Testis (tissue), 2 donors: ENCODE measurements at regions not wholly inside any gene's neighbourhood (a gene's known extent, or its start where the extent isn't known, plus 50 kb on each side); places are given as distances from the start of the nearest gene placed in this dataset.

Experiments used
- DNase-seq: peaks from one replicate; pipeline ENCODE4 v3.0.0-alpha.2; 2019
- H3K27ac ChIP-seq, 2 donors: fragments of 200-600 bp; sonication (generic); one replicate each; pipeline ENCODE4 v1.5.1; 2019
- H3K27me3 ChIP-seq: fragments of 200-600 bp; sonication (generic); one replicate; pipeline ENCODE4 v1.5.1; 2019
- H3K36me3 ChIP-seq: fragments of 200-600 bp; sonication (generic); one replicate; pipeline ENCODE4 v1.5.1; 2017; ENCODE audit warnings: low read depth; ENCODE audit errors: missing control alignments
- H3K4me1 ChIP-seq: fragments of 200-600 bp; sonication (generic); one replicate; pipeline ENCODE4 v1.5.1; 2019
- H3K4me3 ChIP-seq, 2 donors: fragments of 200-600 bp; sonication (generic); one replicate each; pipeline ENCODE4 v1.5.1; 2017 to 2019
- H3K9me3 ChIP-seq: fragments of 200-600 bp; sonication (generic); one replicate; pipeline ENCODE4 v1.5.1; 2017
- POLR2A ChIP-seq: fragments of 450-650 bp; IDR thresholded peaks from one replicate; pipeline ENCODE4 v1.6.1; 2017; ENCODE audit warnings: antibody characterized with exemption, mild to moderate bottlenecking, moderate library complexity
- WGBS, 2 donors: methylation state at CpG; one replicate each; pipeline ENCODE4 v1.1.5; 2018; 5-methylcytosine and 5-hydroxymethylcytosine counted together
- intact Hi-C: fragments of 100-400 bp; cut with DNase I; formaldehyde crosslinking; loops from one replicate; pipeline ENCODE4 v1.15.1; 2023; ENCODE audit warnings: low total_unique reads
- TF ChIP-seq, protein P1 (sequence below), 3 experiments: fragments of 450-650 bp in 2 of 3; fragments of 200-600 bp in 1 of 3; sonication (generic) in 1 of 3; IDR thresholded peaks; one replicate each; pipeline ENCODE4 v1.5.1; 2016 to 2019; ENCODE audit warnings: antibody characterized with exemption in 3 of 3, mild to moderate bottlenecking in 2 of 3, moderate library complexity in 1 of 3

DNA sequence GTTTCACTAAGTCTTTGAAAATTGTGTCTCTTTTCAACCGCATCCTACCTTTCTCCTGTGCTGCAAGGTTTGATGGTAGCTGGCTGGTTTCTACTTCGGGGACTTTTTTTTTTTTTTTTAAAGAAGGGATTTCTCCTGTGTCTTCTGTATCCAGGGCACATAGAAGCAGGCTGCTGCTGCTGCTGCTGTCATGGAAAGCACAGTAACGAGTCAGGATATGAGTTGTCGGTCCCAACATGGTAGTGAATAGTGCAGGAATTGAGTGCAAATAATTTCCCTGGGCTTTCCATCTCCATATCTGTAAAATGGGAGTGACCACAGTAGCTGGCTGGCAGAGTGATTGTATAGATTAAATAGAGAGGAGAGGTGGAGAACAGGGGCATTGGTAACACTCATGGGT lies 118.3 kb upstream of the NAV2 start:
- no peak overlapping the region for H3K27ac ChIP-seq
- no peak overlapping the region for H3K4me3 ChIP-seq
- no peaks in the 10 kb centered on the region for H3K36me3 ChIP-seq
- H3K27me3 ChIP-seq, result no peaks in the 10 kb centered on the region
- intact Hi-C loops, result no loop called here
- H3K9me3 ChIP-seq, result no peaks in the 10 kb centered on the region
- no peaks in the 10 kb centered on the region for H3K4me1 ChIP-seq
- TF ChIP-seq, protein P1, sequence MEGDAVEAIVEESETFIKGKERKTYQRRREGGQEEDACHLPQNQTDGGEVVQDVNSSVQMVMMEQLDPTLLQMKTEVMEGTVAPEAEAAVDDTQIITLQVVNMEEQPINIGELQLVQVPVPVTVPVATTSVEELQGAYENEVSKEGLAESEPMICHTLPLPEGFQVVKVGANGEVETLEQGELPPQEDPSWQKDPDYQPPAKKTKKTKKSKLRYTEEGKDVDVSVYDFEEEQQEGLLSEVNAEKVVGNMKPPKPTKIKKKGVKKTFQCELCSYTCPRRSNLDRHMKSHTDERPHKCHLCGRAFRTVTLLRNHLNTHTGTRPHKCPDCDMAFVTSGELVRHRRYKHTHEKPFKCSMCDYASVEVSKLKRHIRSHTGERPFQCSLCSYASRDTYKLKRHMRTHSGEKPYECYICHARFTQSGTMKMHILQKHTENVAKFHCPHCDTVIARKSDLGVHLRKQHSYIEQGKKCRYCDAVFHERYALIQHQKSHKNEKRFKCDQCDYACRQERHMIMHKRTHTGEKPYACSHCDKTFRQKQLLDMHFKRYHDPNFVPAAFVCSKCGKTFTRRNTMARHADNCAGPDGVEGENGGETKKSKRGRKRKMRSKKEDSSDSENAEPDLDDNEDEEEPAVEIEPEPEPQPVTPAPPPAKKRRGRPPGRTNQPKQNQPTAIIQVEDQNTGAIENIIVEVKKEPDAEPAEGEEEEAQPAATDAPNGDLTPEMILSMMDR (IDR thresholded peaks at IDR 0.05), result no peak
- no peak for TF ChIP-seq POLR2A
- 96 to 97% methylated on average over 4 of the region's 4 CpGs for WGBS, 2 donors
- DNase-seq, result no peak

DNA sequence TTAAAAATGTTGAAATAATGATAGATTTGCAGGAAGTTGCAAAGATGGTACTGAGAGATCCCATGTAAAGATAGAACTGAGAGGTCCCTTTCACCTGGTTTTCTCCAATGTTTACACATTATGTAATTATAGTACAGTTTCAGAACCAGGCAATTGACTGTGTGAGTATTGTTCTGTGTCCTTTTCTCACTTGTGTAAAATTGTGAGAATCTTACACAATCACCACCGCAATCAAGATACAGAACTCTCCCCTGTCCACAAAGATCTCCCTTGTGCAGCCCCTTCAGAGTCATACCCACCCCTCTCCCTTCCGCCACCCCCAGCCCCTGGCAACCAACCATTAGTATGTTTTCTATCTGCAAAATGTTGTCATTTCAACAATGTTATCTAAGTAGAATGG lies 119.8 kb upstream of the NAV2 start:
- 83 to 89% methylated on average over 2 of the region's 2 CpGs for WGBS, 2 donors
- Histone ChIP-seq H3K36me3 (no peaks in the 10 kb centered on the region), H3K27me3 (no peaks in the 10 kb centered on the region), H3K4me3 (no peak overlapping the region), H3K4me1 (no peaks in the 10 kb centered on the region), H3K27ac (no peak overlapping the region), H3K9me3 (no peaks in the 10 kb centered on the region)
- no peak for DNase-seq
- intact Hi-C loops, result no loop called here
- TF ChIP-seq, protein P1 (IDR thresholded peaks at IDR 0.05), result no peak
- TF ChIP-seq POLR2A, result no peak

GRCh38 chr11:19589567-19590260 lies 122.9 kb upstream of the NAV2 start:
- WGBS, 2 donors, result 86 to 92% methylated on average over 10 of the region's 10 CpGs
- Histone ChIP-seq H3K4me3 (no peak overlapping the region), H3K4me1 (no peaks in the 10 kb centered on the region), H3K27me3 (no peaks in the 10 kb centered on the region), H3K27ac (no peak overlapping the region), H3K36me3 (no peaks in the 10 kb centered on the region), H3K9me3 (no peaks in the 10 kb centered on the region)
- TF ChIP-seq, protein P1 (IDR thresholded peaks at IDR 0.05), result no peak
- no peak for DNase-seq
- intact Hi-C loops, result no loop called here

DNA sequence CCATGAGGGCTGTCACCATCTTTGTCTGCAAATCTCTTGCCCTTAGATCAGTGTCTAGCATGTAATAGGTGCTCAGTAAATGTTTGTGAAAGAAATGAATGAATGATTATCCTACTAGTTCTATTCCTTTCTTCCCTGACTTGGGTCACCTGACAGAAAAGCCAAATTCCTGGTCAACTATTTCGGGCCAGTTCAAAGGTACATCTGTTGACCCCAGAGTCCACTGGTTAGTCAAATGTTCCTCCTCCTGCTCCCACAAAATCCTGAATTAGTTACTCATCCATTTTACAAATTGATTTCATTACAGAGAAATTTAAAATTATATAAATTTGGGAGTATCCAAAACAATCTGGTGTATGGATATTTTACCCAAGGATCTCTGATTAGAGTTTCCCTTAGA lies 124.7 kb upstream of the NAV2 start:
- Histone ChIP-seq H3K36me3 (no peaks in the 10 kb centered on the region), H3K9me3 (no peaks in the 10 kb centered on the region), H3K4me1 (no peaks in the 10 kb centered on the region), H3K4me3 (no peak overlapping the region), H3K27ac (no peak overlapping the region), H3K27me3 (no peaks in the 10 kb centered on the region)
- no peak for DNase-seq
- 89 to 93% methylated on average over 1 of the region's 1 CpG for WGBS, 2 donors
- intact Hi-C loops, result no loop called here
- TF ChIP-seq, protein P1 (IDR thresholded peaks at IDR 0.05), result no peak
- no peak for TF ChIP-seq POLR2A

DNA sequence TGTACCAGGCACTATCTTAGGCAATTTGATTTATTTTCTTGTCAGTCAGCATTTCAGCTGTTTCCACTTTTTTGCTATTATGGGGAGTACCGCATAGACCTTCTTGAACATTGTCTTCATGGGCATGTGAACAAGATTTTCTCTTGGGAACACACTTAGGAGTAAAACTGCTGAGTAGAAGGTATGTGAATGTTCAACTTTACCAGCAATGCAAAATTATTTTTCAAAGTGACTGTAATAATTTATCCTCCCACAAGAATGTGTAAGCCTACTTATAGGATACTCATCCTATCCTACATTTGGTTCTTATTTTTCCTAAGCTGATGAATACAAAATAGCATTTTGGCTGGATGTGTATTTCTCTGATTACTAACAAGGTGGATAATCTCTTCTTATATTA lies 132.0 kb upstream of the NAV2 start:
- intact Hi-C loops, result no loop called here
- Histone ChIP-seq H3K9me3 (no peaks in the 10 kb centered on the region), H3K36me3 (no peaks in the 10 kb centered on the region), H3K27me3 (no peaks in the 10 kb centered on the region), H3K4me3 (no peak overlapping the region), H3K27ac (no peak overlapping the region), H3K4me1 (peaks cover 20% of the 10 kb centered on the region)
- no peak for DNase-seq
- WGBS, 2 donors, result 91 to 100% methylated on average over 1 of the region's 1 CpG
- TF ChIP-seq, protein P1 (IDR thresholded peaks at IDR 0.05), result no peak
- no peak for TF ChIP-seq POLR2A
